Prostate gland (tissue), 2 donors: ENCODE measurements at regions not wholly inside any gene's neighbourhood (a gene's known extent, or its start where the extent isn't known, plus 50 kb on each side); places are given as distances from the start of the nearest gene placed in this dataset.

ENCODE experiments used
- DNase-seq: peaks from one replicate; pipeline ENCODE4 v3.0.0-alpha.2; 2019; ENCODE audit warnings: low spot score
- H3K27ac ChIP-seq, 2 donors: fragments of 200-600 bp; sonication (generic); 2 replicates each; pipeline ENCODE4 v1.5.1; 2017 to 2019
- H3K27me3 ChIP-seq: fragments of 200-600 bp; sonication (generic); replicated peaks from 2 replicates; pipeline ENCODE4 v1.5.1; 2019; ENCODE audit not compliant: insufficient read depth
- H3K36me3 ChIP-seq, 2 donors: fragments of 200-600 bp; sonication (generic); 1 replicate in 1 of 2; 2 replicates in 1 of 2; pipeline versions ENCODE4 v1.5.1 to v1.8.1; 2017 to 2019
- H3K4me1 ChIP-seq: fragments of 200-600 bp; sonication (generic); replicated peaks from 2 replicates; pipeline ENCODE4 v1.5.1; 2019
- H3K4me3 ChIP-seq, 2 donors: fragments of 200-600 bp; sonication (generic); 2 replicates each; pipeline ENCODE4 v1.5.1; 2017 to 2019
- H3K9me3 ChIP-seq: fragments of 200-600 bp; sonication (generic); 2 replicates; pipeline ENCODE4 v1.5.1; 2017
- CTCF ChIP-seq, 4 experiments: fragments of 200-600 bp in 2 of 4; fragments of 450-650 bp in 2 of 4; sonication (generic) in 2 of 4; IDR thresholded peaks; 1 replicate in 3 of 4; 2 replicates in 1 of 4; pipeline ENCODE4 v1.5.1; 2016 to 2019; ENCODE audit warnings: antibody characterized with exemption in 4 of 4, mild to moderate bottlenecking in 2 of 4, moderate library complexity in 2 of 4
- POLR2A ChIP-seq: fragments of 450-650 bp; IDR thresholded peaks from one replicate; pipeline ENCODE4 v1.6.1; 2016; ENCODE audit warnings: antibody characterized with exemption, mild to moderate bottlenecking
- POLR2AphosphoS5 ChIP-seq: sonication (generic); formaldehyde crosslinking; IDR thresholded peaks from one replicate; pipeline ENCODE4 v1.6.1; 2017; ENCODE audit warnings: antibody characterized with exemption
- WGBS: methylation state at CpG from one replicate; pipeline ENCODE4 v1.1.5; 2018; 5-methylcytosine and 5-hydroxymethylcytosine counted together
- intact Hi-C: fragments of 100-400 bp; cut with DNase I; formaldehyde crosslinking; loops from one replicate; pipeline ENCODE4 v1.14.2; 2022

DNA sequence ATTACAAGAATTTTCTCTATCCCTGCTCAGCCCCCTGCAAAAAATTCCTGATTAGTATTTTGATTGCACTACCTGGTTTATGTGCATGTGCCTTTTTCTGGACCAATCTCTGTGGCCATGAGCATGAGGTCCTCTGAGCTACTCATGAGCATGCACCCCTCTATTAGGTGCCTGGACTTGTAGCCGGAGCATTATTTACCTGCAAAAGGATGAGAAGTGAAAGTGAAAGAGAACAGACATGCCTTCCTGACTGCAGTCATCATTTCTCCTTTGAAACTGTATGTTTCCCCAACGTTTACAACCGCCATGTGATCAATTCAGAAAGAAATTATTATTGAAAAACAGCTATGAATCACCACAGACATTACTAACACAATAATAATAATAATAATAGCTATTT lies 1008.8 kb downstream of the ROBO2 start:
- TF ChIP-seq POLR2A (no peak), POLR2AphosphoS5 (no peak), CTCF (IDR thresholded peaks at IDR 0.05) (no peak)
- no peaks in the 10 kb centered on the region for H3K36me3 ChIP-seq
- intact Hi-C loops, result no loop called here
- no peak for DNase-seq
- no peaks in the 10 kb centered on the region for H3K27me3 ChIP-seq
- no peak overlapping the region for H3K27ac ChIP-seq
- WGBS, result 68% methylated on average over 3 of the region's 3 CpGs
- H3K4me1 ChIP-seq, result no peaks in the 10 kb centered on the region
- H3K9me3 ChIP-seq, result no peaks in the 10 kb centered on the region
- H3K4me3 ChIP-seq, result no peak overlapping the region

DNA sequence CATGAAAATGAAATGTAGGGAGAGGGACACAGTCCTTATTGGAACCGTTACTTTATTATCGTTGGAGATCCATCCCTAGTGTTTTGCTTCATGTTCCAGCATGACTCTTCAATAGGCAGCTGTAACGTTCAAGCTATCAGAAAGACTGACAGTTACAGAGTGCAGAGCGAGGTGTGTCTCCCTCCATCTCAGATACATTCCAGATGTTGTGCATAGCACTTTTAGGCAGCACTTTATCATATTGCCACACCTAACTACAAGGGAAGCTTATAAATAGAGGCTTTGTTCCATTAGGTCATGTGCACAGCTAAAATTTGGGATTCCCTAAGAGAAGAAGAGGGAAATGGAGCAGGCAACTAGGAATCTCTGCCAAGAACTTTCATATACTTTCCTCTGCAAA lies 1009.6 kb downstream of the ROBO2 start:
- H3K36me3 ChIP-seq, result no peaks in the 10 kb centered on the region
- no peaks in the 10 kb centered on the region for H3K27me3 ChIP-seq
- TF ChIP-seq CTCF (IDR thresholded peaks at IDR 0.05) (no peak), POLR2AphosphoS5 (no peak), POLR2A (no peak)
- H3K4me1 ChIP-seq, result no peaks in the 10 kb centered on the region
- DNase-seq, result no peak
- H3K4me3 ChIP-seq, result no peak overlapping the region
- no peaks in the 10 kb centered on the region for H3K9me3 ChIP-seq
- intact Hi-C loops, result no loop called here
- no peak overlapping the region for H3K27ac ChIP-seq
- WGBS, result 49% methylated on average over 4 of the region's 4 CpGs

- Histone ChIP-seq H3K9me3 (no peaks in the 10 kb centered on the region), H3K4me3 (no peak overlapping the region), H3K36me3 (no peaks in the 10 kb centered on the region), H3K27me3 (no peaks in the 10 kb centered on the region), H3K4me1 (no peaks in the 10 kb centered on the region), H3K27ac (no peak overlapping the region)
- DNase-seq, result no peak
- no peak for TF ChIP-seq POLR2AphosphoS5
- TF ChIP-seq POLR2A, result no peak
- TF ChIP-seq CTCF (IDR thresholded peaks at IDR 0.05), result no peak
- intact Hi-C loops, result no loop called here
- WGBS, result 92% methylated on average over 4 of the region's 4 CpGs
Observed at GRCh38 chr3:78050276-78051065, 1010.6 kb downstream of the ROBO2 start.

- intact Hi-C loops, result no loop called here
- Histone ChIP-seq H3K9me3 (no peaks in the 10 kb centered on the region), H3K27ac (no peak overlapping the region), H3K36me3 (no peaks in the 10 kb centered on the region), H3K4me1 (no peaks in the 10 kb centered on the region), H3K27me3 (no peaks in the 10 kb centered on the region), H3K4me3 (no peak overlapping the region)
- DNase-seq, result no peak
- WGBS, result 90% methylated on average over 8 of the region's 8 CpGs
- TF ChIP-seq CTCF (IDR thresholded peaks at IDR 0.05) (no peak), POLR2AphosphoS5 (no peak), POLR2A (no peak)
Observed at GRCh38 chr3:78052746-78053145, 1012.8 kb downstream of the ROBO2 start.

DNA sequence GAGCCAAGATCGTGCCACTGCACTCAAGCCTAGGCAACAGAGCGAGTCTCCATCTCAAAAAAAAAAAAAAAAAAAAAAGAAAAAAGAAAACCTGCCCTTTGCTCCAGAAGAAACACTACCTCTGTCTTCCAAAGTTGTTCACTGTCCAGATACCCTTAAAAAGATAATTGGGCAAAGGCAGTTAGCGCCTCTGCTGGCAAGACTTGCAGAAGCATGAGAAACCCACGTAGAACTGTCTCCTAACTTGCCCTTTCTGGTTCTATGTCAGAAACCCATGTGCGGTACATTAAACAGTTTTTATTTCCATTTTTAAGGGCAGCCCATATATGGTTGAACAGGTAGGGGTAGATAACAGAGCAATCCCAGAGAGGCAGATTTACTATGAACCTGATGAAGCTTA lies 1026.4 kb downstream of the ROBO2 start:
- WGBS, result 94% methylated on average over 5 of the region's 5 CpGs
- no peaks in the 10 kb centered on the region for H3K4me1 ChIP-seq
- H3K4me3 ChIP-seq, result no peak overlapping the region
- intact Hi-C loops, result no loop called here
- no peaks in the 10 kb centered on the region for H3K36me3 ChIP-seq
- no peaks in the 10 kb centered on the region for H3K9me3 ChIP-seq
- H3K27ac ChIP-seq, result no peak overlapping the region
- TF ChIP-seq POLR2A (no peak), CTCF (IDR thresholded peaks at IDR 0.05) (no peak), POLR2AphosphoS5 (no peak)
- no peak for DNase-seq
- H3K27me3 ChIP-seq, result no peaks in the 10 kb centered on the region
